GM19351 (cell line): ENCODE measurements at regions not wholly inside any gene's neighbourhood (a gene's known extent, or its start where the extent isn't known, plus 50 kb on each side); places are given as distances from the start of the nearest gene placed in this dataset.
A peak's percentile ranks its signal among the peaks of the same experiment; 100 is the strongest.

Experiments used
- ATAC-seq: cut with Tn5 transposase; IDR thresholded peaks from one replicate; pipeline ENCODE4 v1.9.1; 2021; ENCODE audit warnings: mild to moderate bottlenecking, moderate library complexity; ENCODE audit not compliant: unreplicated experiment

GRCh38 chr2:217459016-217459415 lies 543.8 kb downstream of the TNS1 start:
- ATAC-seq, result no peak

GRCh38 chr2:217456016-217456415 lies 546.8 kb downstream of the TNS1 start:
- ATAC-seq, result no peak

- ATAC-seq, result no peak
Observed at GRCh38 chr2:217452928-217453327, 549.9 kb downstream of the TNS1 start.

GRCh38 chr2:217451666-217452065 lies 551.1 kb downstream of the TNS1 start:
- no peak for ATAC-seq

GRCh38 chr2:217449444-217449843 lies 553.4 kb downstream of the TNS1 start:
- no peak for ATAC-seq

GRCh38 chr2:217448860-217449259 lies 553.9 kb downstream of the TNS1 start:
- no peak for ATAC-seq

GRCh38 chr2:217445723-217446122 lies 557.1 kb downstream of the TNS1 start:
- no peak for ATAC-seq

GRCh38 chr2:217444932-217445331 lies 557.9 kb downstream of the TNS1 start:
- peak; percentile 77 for ATAC-seq

GRCh38 chr2:217444509-217444908 lies 558.3 kb downstream of the TNS1 start:
- ATAC-seq, result no peak

GRCh38 chr2:217443601-217444000 lies 559.2 kb downstream of the TNS1 start:
- ATAC-seq, result no peak

- peak; percentile 73 for ATAC-seq
Observed at GRCh38 chr2:217440000-217440399, 562.8 kb downstream of the TNS1 start.

- peak; percentile 38 for ATAC-seq
Observed at GRCh38 chr2:217438821-217439220, 564.0 kb downstream of the TNS1 start.

GRCh38 chr2:217438136-217438535 lies 564.7 kb downstream of the TNS1 start:
- ATAC-seq, result no peak

GRCh38 chr2:217437290-217437870 lies 565.4 kb downstream of the TNS1 start:
- ATAC-seq, result no peak

- no peak for ATAC-seq
Observed at GRCh38 chr2:217436386-217436785, 566.4 kb downstream of the TNS1 start.

GRCh38 chr2:217434180-217434975 lies 568.4 kb downstream of the TNS1 start:
- ATAC-seq, result peak; percentile 99

- ATAC-seq, result no peak
Observed at GRCh38 chr2:217433522-217433921, 569.3 kb downstream of the TNS1 start.

- ATAC-seq, result no peak
Observed at GRCh38 chr2:217431577-217432269, 571.1 kb downstream of the TNS1 start.

- no peak for ATAC-seq
Observed at GRCh38 chr2:217430916-217431576, 571.2 kb upstream of the TNP1 start.

GRCh38 chr2:217429981-217430500 lies 570.2 kb upstream of the TNP1 start:
- no peak for ATAC-seq

- peak; percentile 78 for ATAC-seq
Observed at GRCh38 chr2:217421834-217422233, 562.0 kb upstream of the TNP1 start.
